ENCODE measurements at regions not wholly inside any gene's neighbourhood (a gene's known extent, or its start where the extent isn't known, plus 50 kb on each side); places are given as distances from the start of the nearest gene placed in this dataset.

GRCh38 chr18:45359275-45360009, 255.8 kb upstream of the SLC14A2 start:
- TF ChIP-seq CTCF (conservative IDR thresholded peaks at IDR 0.05; ENCODE audit: low read depth) = no peak
- CTCF ChIA-PET = no interaction called here
- DNase-seq (ENCODE audit: low spot score) = no peak
- no peak overlapping the region for H3K27ac ChIP-seq
- POLR2A ChIA-PET (ENCODE audit: low non-redundant PET) = no interaction called here

- no peak for DNase-seq (ENCODE audit: low spot score)
- TF ChIP-seq CTCF (conservative IDR thresholded peaks at IDR 0.05; ENCODE audit: low read depth) = no peak
- CTCF ChIA-PET = no interaction called here
- POLR2A ChIA-PET (ENCODE audit: low non-redundant PET) = no interaction called here
- H3K27ac ChIP-seq = no peak overlapping the region
Measured at GRCh38 chr18:45361125-45361851, 254.0 kb upstream of the SLC14A2 start.

GRCh38 chr18:45363196-45363595, 252.1 kb upstream of the SLC14A2 start:
- TF ChIP-seq CTCF (conservative IDR thresholded peaks at IDR 0.05; ENCODE audit: low read depth) = no peak
- H3K27ac ChIP-seq = no peak overlapping the region
- CTCF ChIA-PET = no interaction called here
- no peak for DNase-seq (ENCODE audit: low spot score)
- POLR2A ChIA-PET (ENCODE audit: low non-redundant PET) = no interaction called here

GRCh38 chr18:45365835-45366234, 249.4 kb upstream of the SLC14A2 start:
- POLR2A ChIA-PET (ENCODE audit: low non-redundant PET) = no interaction called here
- no peak for TF ChIP-seq CTCF (conservative IDR thresholded peaks at IDR 0.05; ENCODE audit: low read depth)
- no peak overlapping the region for H3K27ac ChIP-seq
- CTCF ChIA-PET = no interaction called here
- no peak for DNase-seq (ENCODE audit: low spot score)

GRCh38 chr18:45370255-45371010, 244.8 kb upstream of the SLC14A2 start:
- POLR2A ChIA-PET (ENCODE audit: low non-redundant PET) = no interaction called here
- CTCF ChIA-PET = no interaction called here
- no peak for DNase-seq (ENCODE audit: low spot score)
- TF ChIP-seq CTCF (conservative IDR thresholded peaks at IDR 0.05; ENCODE audit: low read depth) = no peak
- H3K27ac ChIP-seq = no peak overlapping the region

GRCh38 chr18:45373286-45373880, 241.9 kb upstream of the SLC14A2 start:
- no peak for DNase-seq (ENCODE audit: low spot score)
- no peak overlapping the region for H3K27ac ChIP-seq
- no peak for TF ChIP-seq CTCF (conservative IDR thresholded peaks at IDR 0.05; ENCODE audit: low read depth)
- POLR2A ChIA-PET (ENCODE audit: low non-redundant PET) = no interaction called here
- CTCF ChIA-PET = no interaction called here
